ENCODE measurements at regions not wholly inside any gene's neighbourhood (a gene's known extent, or its start where the extent isn't known, plus 50 kb on each side); places are given as distances from the start of the nearest gene placed in this dataset.
"Not testable (repeated sequence)": the region's sequence is repeated elsewhere in the genome, so short reads cannot be mapped to it uniquely, and the experiment has no call there.

- peak; percentile 1 for DNase-seq (ENCODE audit: low read depth)
- TF ChIP-seq, protein P1, sequence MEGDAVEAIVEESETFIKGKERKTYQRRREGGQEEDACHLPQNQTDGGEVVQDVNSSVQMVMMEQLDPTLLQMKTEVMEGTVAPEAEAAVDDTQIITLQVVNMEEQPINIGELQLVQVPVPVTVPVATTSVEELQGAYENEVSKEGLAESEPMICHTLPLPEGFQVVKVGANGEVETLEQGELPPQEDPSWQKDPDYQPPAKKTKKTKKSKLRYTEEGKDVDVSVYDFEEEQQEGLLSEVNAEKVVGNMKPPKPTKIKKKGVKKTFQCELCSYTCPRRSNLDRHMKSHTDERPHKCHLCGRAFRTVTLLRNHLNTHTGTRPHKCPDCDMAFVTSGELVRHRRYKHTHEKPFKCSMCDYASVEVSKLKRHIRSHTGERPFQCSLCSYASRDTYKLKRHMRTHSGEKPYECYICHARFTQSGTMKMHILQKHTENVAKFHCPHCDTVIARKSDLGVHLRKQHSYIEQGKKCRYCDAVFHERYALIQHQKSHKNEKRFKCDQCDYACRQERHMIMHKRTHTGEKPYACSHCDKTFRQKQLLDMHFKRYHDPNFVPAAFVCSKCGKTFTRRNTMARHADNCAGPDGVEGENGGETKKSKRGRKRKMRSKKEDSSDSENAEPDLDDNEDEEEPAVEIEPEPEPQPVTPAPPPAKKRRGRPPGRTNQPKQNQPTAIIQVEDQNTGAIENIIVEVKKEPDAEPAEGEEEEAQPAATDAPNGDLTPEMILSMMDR (IDR thresholded peaks at IDR 0.05; ENCODE audit: insufficient read depth, low read depth, low read length, missing control alignments) = no peak
- no peak overlapping the region for H3K4me3 ChIP-seq (ENCODE audit: low read length)
Observed at GRCh38 chr10:56123247-56123646, 237.8 kb downstream of the ZWINT start.

DNA sequence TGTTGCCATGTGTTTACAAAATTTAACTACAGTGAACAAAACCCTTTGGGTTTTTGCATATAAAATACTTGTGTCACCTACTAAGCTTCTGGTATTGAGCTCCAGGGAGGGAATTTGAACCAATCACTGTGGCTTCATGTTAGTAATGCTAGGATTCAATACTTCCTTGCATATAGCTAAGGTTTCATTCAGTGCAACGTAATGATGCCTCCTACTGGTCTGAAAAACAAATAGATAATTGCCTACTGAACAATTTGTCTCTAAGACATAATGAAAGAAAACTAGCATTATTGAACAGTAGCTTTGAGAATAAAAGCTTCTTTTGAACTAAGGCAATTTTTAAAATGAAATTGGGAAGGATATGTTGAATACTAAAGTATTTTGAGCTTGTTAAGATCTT lies 244.4 kb downstream of the ZWINT start:
- peak; percentile 6 for DNase-seq (ENCODE audit: low read depth)
- H3K4me3 ChIP-seq (ENCODE audit: low read length) = no peak overlapping the region
- TF ChIP-seq, protein P1 (IDR thresholded peaks at IDR 0.05; ENCODE audit: insufficient read depth, low read depth, low read length, missing control alignments) = no peak

DNA sequence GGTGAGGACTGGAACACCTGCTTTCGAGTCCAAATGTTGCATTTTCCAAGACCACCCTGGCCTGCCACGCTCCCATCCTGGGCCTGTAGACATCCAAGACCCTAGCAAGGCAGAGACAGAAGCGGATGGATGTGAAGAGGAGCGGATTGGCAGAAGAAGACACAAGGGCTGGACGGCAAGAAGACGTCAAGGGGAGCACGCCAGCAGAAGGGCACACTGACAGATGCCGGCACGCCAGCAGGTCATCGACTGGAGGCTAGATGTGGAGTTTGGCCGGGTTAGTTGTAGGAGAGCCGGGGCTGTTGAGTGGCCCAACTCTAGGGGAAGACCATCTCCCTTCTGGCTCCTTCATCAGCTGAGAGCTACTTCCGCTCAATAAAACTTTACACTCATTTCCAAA lies 251.6 kb downstream of the ZWINT start:
- DNase-seq (ENCODE audit: low read depth) = no peak
- TF ChIP-seq, protein P1 (IDR thresholded peaks at IDR 0.05; ENCODE audit: insufficient read depth, low read depth, low read length, missing control alignments) = no peak
- no peak overlapping the region for H3K4me3 ChIP-seq (ENCODE audit: low read length)

GRCh38 chr10:56104923-56105322 lies 256.1 kb downstream of the ZWINT start:
- TF ChIP-seq, protein P1 (IDR thresholded peaks at IDR 0.05; ENCODE audit: insufficient read depth, low read depth, low read length, missing control alignments) = no peak
- no peak overlapping the region for H3K4me3 ChIP-seq (ENCODE audit: low read length)
- DNase-seq (ENCODE audit: low read depth) = no peak

DNA sequence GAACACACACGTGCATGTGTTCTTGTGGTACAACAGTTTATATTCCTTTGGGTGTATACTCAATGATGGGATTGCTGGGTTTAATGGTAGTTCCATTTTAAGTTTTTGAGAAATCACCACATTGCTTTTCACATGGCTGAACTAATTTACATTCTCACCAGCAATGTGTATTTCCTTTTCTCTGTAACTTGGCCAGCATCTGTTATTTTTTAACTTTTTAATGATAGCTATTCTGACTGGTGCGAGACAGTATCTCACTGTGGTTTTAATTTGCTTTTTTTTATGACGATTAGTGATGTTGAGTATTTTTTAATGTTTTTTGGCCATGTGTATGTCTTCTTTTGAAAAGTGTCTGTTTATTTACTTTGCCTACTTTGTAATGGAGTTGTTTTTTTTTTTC lies 256.6 kb downstream of the ZWINT start:
- no peak for DNase-seq (ENCODE audit: low read depth)
- H3K4me3 ChIP-seq (ENCODE audit: low read length) = no peak overlapping the region
- TF ChIP-seq, protein P1 (IDR thresholded peaks at IDR 0.05; ENCODE audit: insufficient read depth, low read depth, low read length, missing control alignments) = no peak

GRCh38 chr10:56096226-56096517 lies 264.9 kb downstream of the ZWINT start:
- TF ChIP-seq, protein P1 (IDR thresholded peaks at IDR 0.05; ENCODE audit: insufficient read depth, low read depth, low read length, missing control alignments) = no peak
- no peak for DNase-seq (ENCODE audit: low read depth)

GRCh38 chr10:56095506-56096225 lies 265.4 kb downstream of the ZWINT start:
- DNase-seq (ENCODE audit: low read depth) = no peak
- TF ChIP-seq, protein P1 (IDR thresholded peaks at IDR 0.05; ENCODE audit: insufficient read depth, low read depth, low read length, missing control alignments) = no peak
- H3K4me3 ChIP-seq (ENCODE audit: low read length) = no peak overlapping the region

More at GRCh38 chr10:56096226-56096517, 264.9 kb downstream of the ZWINT start:
- H3K4me3 ChIP-seq (ENCODE audit: low read length) = no peak overlapping the region

DNA sequence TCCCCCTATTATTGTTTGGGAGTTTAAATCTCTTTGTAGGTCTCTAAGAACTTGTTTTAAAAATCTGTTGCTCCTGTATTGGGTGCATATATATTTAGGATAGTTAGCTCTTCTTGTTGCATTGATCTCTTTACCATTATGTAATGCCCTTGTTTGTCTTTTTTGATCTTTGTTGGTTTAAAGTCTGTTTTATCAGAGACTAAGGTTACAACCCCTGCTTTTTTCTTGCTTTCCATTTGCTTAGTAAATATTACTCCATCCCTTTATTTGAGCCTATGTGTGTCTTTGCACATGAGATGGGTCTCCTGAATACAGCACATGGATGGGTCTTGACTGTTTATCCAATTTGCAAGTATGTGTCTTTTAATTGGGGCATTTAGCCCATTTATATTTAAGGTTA lies 267.4 kb downstream of the ZWINT start:
- not testable (repeated sequence) for H3K4me3 ChIP-seq (ENCODE audit: low read length); DNase-seq (ENCODE audit: low read depth)

Data from epithelial cell of esophagus (primary cell).